ENCODE measurements at regions not wholly inside any gene's neighbourhood (a gene's known extent, or its start where the extent isn't known, plus 50 kb on each side); places are given as distances from the start of the nearest gene placed in this dataset.

- H3K79me2 ChIP-seq (ENCODE audit: insufficient read depth, low read length) = no peaks in the 10 kb centered on the region
- TF ChIP-seq EZH2phosphoT487 (IDR thresholded peaks at IDR 0.05; ENCODE audit: borderline replicate concordance) = no peak
- TF ChIP-seq CTCF (conservative IDR thresholded peaks at IDR 0.05; ENCODE audit: low read length) = no peak
- peaks cover 15% of the 10 kb centered on the region; the same call in 1 of the 2 replicates for H3K9me3 ChIP-seq (ENCODE audit: insufficient read depth, low read depth, low read length)
- H2AFZ ChIP-seq (ENCODE audit: low read length) = no peak overlapping the region
- no peaks in the 10 kb centered on the region for H3K27me3 ChIP-seq (ENCODE audit: insufficient read depth, low read length, poor library complexity, severe bottlenecking)
- no peaks in the 10 kb centered on the region for H3K9me2 ChIP-seq (replicated peaks; ENCODE audit: low read depth, low read length)
- no peak overlapping the region for H3K4me2 ChIP-seq (ENCODE audit: low read depth, low read length, poor library complexity, severe bottlenecking)
- no peak overlapping the region for H3K9ac ChIP-seq (ENCODE audit: low read depth, low read length, poor library complexity, severe bottlenecking)
- H3F3A ChIP-seq (ENCODE audit: low read depth) = no peaks in the 10 kb centered on the region
- H3K36me3 ChIP-seq (ENCODE audit: insufficient read depth, low read length) = no peaks in the 10 kb centered on the region
- no peak overlapping the region for H3K4me3 ChIP-seq (ENCODE audit: low read length, poor library complexity, severe bottlenecking)
- no peaks in the 10 kb centered on the region for H3K4me1 ChIP-seq (ENCODE audit: insufficient read depth, low read length, poor library complexity, severe bottlenecking)
- no peaks in the 10 kb centered on the region for H4K20me1 ChIP-seq (ENCODE audit: insufficient read depth, low read length, poor library complexity, severe bottlenecking)
Observed at GRCh38 chr22:48425641-48426040, 1402.0 kb downstream of the BRD1 start.

- Histone ChIP-seq H3F3A (ENCODE audit: low read depth) (no peaks in the 10 kb centered on the region), H2AFZ (ENCODE audit: low read length) (no peak overlapping the region), H3K9me3 (ENCODE audit: insufficient read depth, low read depth, low read length) (peaks cover 15% of the 10 kb centered on the region; the same call in 1 of the 2 replicates), H3K9ac (ENCODE audit: low read depth, low read length, poor library complexity, severe bottlenecking) (no peak overlapping the region), H3K9me2 (replicated peaks; ENCODE audit: low read depth, low read length) (no peaks in the 10 kb centered on the region), H3K4me1 (ENCODE audit: insufficient read depth, low read length, poor library complexity, severe bottlenecking) (no peaks in the 10 kb centered on the region), H4K20me1 (ENCODE audit: insufficient read depth, low read length, poor library complexity, severe bottlenecking) (no peaks in the 10 kb centered on the region), H3K4me2 (ENCODE audit: low read depth, low read length, poor library complexity, severe bottlenecking) (no peak overlapping the region), H3K36me3 (ENCODE audit: insufficient read depth, low read length) (no peaks in the 10 kb centered on the region), H3K27me3 (ENCODE audit: insufficient read depth, low read length, poor library complexity, severe bottlenecking) (no peaks in the 10 kb centered on the region), H3K4me3 (ENCODE audit: low read length, poor library complexity, severe bottlenecking) (no peak overlapping the region), H3K79me2 (ENCODE audit: insufficient read depth, low read length) (no peaks in the 10 kb centered on the region)
- TF ChIP-seq EZH2phosphoT487 (IDR thresholded peaks at IDR 0.05; ENCODE audit: borderline replicate concordance) (no peak), CTCF (conservative IDR thresholded peaks at IDR 0.05; ENCODE audit: low read length) (no peak)
Observed at GRCh38 chr22:48425091-48425506, 1402.6 kb downstream of the BRD1 start.

GRCh38 chr22:48424661-48425060 lies 1403.0 kb downstream of the BRD1 start:
- H3K4me1 ChIP-seq (ENCODE audit: insufficient read depth, low read length, poor library complexity, severe bottlenecking) = no peaks in the 10 kb centered on the region
- no peaks in the 10 kb centered on the region for H3K79me2 ChIP-seq (ENCODE audit: insufficient read depth, low read length)
- no peak overlapping the region for H2AFZ ChIP-seq (ENCODE audit: low read length)
- no peak overlapping the region for H3K9ac ChIP-seq (ENCODE audit: low read depth, low read length, poor library complexity, severe bottlenecking)
- H3K36me3 ChIP-seq (ENCODE audit: insufficient read depth, low read length) = no peaks in the 10 kb centered on the region
- H3K9me2 ChIP-seq (replicated peaks; ENCODE audit: low read depth, low read length) = no peaks in the 10 kb centered on the region
- peaks cover 15% of the 10 kb centered on the region; the same call in 1 of the 2 replicates for H3K9me3 ChIP-seq (ENCODE audit: insufficient read depth, low read depth, low read length)
- H3K4me2 ChIP-seq (ENCODE audit: low read depth, low read length, poor library complexity, severe bottlenecking) = no peak overlapping the region
- TF ChIP-seq EZH2phosphoT487 (IDR thresholded peaks at IDR 0.05; ENCODE audit: borderline replicate concordance) (no peak), CTCF (conservative IDR thresholded peaks at IDR 0.05; ENCODE audit: low read length) (no peak)
- H4K20me1 ChIP-seq (ENCODE audit: insufficient read depth, low read length, poor library complexity, severe bottlenecking) = no peaks in the 10 kb centered on the region
- no peak overlapping the region for H3K4me3 ChIP-seq (ENCODE audit: low read length, poor library complexity, severe bottlenecking)
- no peaks in the 10 kb centered on the region for H3K27me3 ChIP-seq (ENCODE audit: insufficient read depth, low read length, poor library complexity, severe bottlenecking)
- H3F3A ChIP-seq (ENCODE audit: low read depth) = no peaks in the 10 kb centered on the region
